ENCODE measurements at regions not wholly inside any gene's neighbourhood (a gene's known extent, or its start where the extent isn't known, plus 50 kb on each side); places are given as distances from the start of the nearest gene placed in this dataset.
A peak's percentile ranks its signal among the peaks of the same experiment; 100 is the strongest.

DNA sequence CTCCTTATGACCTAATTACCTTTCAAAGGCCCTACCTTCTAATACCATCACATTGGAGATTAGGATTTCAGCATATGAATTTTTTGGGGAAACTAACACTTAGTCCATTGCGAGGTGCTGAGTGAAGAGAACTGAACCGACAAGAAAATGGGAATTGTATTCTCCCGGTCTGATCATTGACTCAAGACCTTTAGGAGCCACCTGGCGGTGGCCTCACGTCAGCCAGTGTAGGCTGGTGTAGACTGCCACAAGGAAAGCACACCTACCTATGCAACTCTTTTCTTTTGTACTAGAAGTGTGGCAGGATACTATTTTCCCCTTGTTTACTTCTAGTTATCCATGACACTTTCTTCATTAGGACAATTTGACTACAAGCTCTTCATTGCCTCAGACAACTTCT lies 333.5 kb upstream of the B3GALT2 start (continued):
- TF ChIP-seq, protein P1, sequence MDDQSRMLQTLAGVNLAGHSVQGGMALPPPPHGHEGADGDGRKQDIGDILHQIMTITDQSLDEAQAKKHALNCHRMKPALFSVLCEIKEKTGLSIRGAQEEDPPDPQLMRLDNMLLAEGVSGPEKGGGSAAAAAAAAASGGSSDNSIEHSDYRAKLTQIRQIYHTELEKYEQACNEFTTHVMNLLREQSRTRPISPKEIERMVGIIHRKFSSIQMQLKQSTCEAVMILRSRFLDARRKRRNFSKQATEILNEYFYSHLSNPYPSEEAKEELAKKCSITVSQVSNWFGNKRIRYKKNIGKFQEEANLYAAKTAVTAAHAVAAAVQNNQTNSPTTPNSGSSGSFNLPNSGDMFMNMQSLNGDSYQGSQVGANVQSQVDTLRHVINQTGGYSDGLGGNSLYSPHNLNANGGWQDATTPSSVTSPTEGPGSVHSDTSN (IDR thresholded peaks at IDR 0.05), result no peak
- TF ChIP-seq MAFK (IDR thresholded peaks at IDR 0.05; ENCODE audit: partially characterized antibody), result no peak
- TF ChIP-seq SREBF2 (IDR thresholded peaks at IDR 0.05), result no peak
- no peak for TF ChIP-seq NFE2L2 (conservative IDR thresholded peaks at IDR 0.05; ENCODE audit: low read length)
- TF ChIP-seq, protein P2, sequence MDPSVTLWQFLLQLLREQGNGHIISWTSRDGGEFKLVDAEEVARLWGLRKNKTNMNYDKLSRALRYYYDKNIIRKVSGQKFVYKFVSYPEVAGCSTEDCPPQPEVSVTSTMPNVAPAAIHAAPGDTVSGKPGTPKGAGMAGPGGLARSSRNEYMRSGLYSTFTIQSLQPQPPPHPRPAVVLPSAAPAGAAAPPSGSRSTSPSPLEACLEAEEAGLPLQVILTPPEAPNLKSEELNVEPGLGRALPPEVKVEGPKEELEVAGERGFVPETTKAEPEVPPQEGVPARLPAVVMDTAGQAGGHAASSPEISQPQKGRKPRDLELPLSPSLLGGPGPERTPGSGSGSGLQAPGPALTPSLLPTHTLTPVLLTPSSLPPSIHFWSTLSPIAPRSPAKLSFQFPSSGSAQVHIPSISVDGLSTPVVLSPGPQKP (IDR thresholded peaks at IDR 0.05; ENCODE audit: low read depth, low read length), result no peak
- TF ChIP-seq KDM5A (IDR thresholded peaks at IDR 0.05), result no peak
- no peak for TF ChIP-seq CBX2 (IDR thresholded peaks at IDR 0.05; ENCODE audit: borderline replicate concordance, low read depth)
- no peak for TF ChIP-seq ZSCAN20 (CRISPR knock-in tag; IDR thresholded peaks at IDR 0.05)
- no peak for TF ChIP-seq RNF2 (IDR thresholded peaks at IDR 0.05; ENCODE audit: borderline replicate concordance, low read depth)

DNA sequence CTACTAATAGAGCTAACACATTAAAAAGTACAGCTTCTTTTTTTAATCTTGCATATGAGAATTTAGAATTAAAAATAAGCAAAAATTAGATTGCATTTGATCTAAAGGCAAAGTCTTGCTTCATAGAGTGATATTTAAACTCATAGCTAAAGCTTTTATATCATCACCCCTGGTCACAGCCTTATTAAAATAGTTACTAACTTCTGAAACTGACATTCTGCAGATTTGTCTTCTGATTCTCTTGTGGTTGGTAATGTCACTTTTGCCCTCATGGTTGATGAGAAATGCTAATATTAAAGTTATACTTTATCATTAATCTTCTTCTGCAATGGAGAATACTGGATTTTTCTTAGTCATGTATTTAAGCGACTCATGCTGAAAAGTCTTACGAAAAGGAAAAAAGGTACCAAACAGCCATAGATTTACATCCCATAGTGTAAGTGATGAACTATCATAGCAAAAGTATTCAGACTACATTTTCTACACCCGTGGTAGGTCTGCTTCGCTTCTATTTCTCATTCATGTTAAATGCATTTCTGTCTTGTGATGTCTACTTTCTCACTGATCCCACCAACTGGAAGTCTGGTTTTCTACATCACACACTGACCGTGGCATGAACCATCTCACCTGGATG lies 330.5 kb upstream of the B3GALT2 start:
- WGBS (ENCODE audit: missing lambda C conversion rate), result 70% methylated on average over 5 of the region's 5 CpGs
- FAIRE-seq (no peak), ATAC-seq (no peak), DNase-seq (ENCODE audit: low read depth in 1 of 2, low spot score in 1 of 2) (no peak)
- ChIA-PET CTCF (no interaction called here), POLR2A (no interaction called here)
- Histone ChIP-seq H3K4me2 (no peak overlapping the region), H3K9me3 (no peaks in the 10 kb centered on the region; the same call in 2 of the 3 replicates), H3K4me1 (no peaks in the 10 kb centered on the region), H3K4me3 (no peak overlapping the region), H3K27ac (no peak overlapping the region)
- TF ChIP-seq NFE2L2 (conservative IDR thresholded peaks at IDR 0.05; ENCODE audit: low read length) (no peak), NR3C1 (IDR thresholded peaks at IDR 0.05) (no peak), NPAS2 (CRISPR knock-in tag; IDR thresholded peaks at IDR 0.05; ENCODE audit: borderline replicate concordance) (no peak), FOXS1 (CRISPR knock-in tag; IDR thresholded peaks at IDR 0.05) (no peak), POLR2AphosphoS2 (conservative IDR thresholded peaks at IDR 0.05; ENCODE audit: low read length) (no peak), CBX2 (IDR thresholded peaks at IDR 0.05; ENCODE audit: borderline replicate concordance, low read depth) (no peak), JUNB (IDR thresholded peaks at IDR 0.05) (no peak), CHD2 (IDR thresholded peaks at IDR 0.05; ENCODE audit: low read length, partially characterized antibody) (no peak), JUN (IDR thresholded peaks at IDR 0.05) (no peak), CHD4 (IDR thresholded peaks at IDR 0.05; ENCODE audit: borderline replicate concordance) (no peak), RARB (CRISPR knock-in tag; IDR thresholded peaks at IDR 0.05) (no peak)
- TF ChIP-seq, protein P3, sequence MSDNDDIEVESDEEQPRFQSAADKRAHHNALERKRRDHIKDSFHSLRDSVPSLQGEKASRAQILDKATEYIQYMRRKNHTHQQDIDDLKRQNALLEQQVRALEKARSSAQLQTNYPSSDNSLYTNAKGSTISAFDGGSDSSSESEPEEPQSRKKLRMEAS (IDR thresholded peaks at IDR 0.05), result no peak

DNA sequence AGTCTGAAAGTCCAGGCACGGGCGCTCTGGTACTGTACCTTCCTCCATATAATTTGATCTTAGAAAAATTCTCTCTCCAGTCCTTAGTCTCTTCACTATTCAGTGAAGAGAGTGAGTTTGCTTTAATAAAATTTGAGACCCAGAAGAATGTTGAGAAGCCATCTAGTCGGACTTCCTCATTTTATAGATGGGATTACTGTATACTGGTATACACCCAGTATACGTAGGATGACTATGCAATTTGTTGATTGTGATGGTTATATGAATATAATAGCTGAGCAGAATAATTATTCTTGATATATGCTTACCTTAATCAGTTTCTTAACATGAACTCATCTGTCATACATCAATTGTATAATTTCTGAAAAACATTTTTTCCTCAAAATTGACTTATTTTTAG lies 328.0 kb upstream of the B3GALT2 start:
- TF ChIP-seq NFE2L2 (conservative IDR thresholded peaks at IDR 0.05; ENCODE audit: low read length), result 0 out of 2 replicates have a peak, but pooled peaks have one; percentile 18
- no peak for TF ChIP-seq SMC3 (IDR thresholded peaks at IDR 0.05)
- TF ChIP-seq MAFK (IDR thresholded peaks at IDR 0.05; ENCODE audit: partially characterized antibody), result peak; percentile 52
- Histone ChIP-seq H3K4me2 (no peak overlapping the region), H3K9me3 (no peaks in the 10 kb centered on the region; the same call in 2 of the 3 replicates), H3K27ac (no peak overlapping the region), H3K4me1 (no peaks in the 10 kb centered on the region), H3K4me3 (no peak overlapping the region)
- WGBS (ENCODE audit: missing lambda C conversion rate), result 83% methylated on average over 4 of the region's 4 CpGs
- ATAC-seq, result no peak
- ChIA-PET CTCF (no interaction called here), POLR2A (no interaction called here)
- DNase-seq (ENCODE audit: low read depth in 1 of 2, low spot score in 1 of 2), result no peak
- no peak for FAIRE-seq

DNA sequence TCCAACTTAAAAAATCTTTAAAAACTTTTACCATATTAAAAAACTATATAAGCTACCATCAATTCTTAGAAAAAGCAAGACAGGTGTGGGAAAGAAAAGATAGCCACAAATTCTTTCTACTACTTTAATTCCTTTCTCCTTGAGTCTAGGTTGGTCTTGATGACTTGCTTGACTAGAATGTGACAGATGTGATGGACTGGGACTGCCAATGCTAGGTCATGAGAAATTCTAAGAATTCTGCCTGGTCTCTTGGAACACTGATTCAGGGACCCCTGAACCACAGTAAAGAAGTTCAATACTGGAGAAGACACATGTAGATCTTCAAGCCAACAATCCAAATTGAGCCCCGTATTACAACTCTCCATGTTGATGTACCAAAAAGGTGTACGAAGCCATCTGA lies 326.6 kb upstream of the B3GALT2 start:
- H3K27ac ChIP-seq, result no peak overlapping the region
- H3K9me3 ChIP-seq, result no peaks in the 10 kb centered on the region; the same call in 2 of the 3 replicates
- POLR2A ChIA-PET, result no interaction called here
- ATAC-seq (no peak), DNase-seq (ENCODE audit: low read depth in 1 of 2, low spot score in 1 of 2) (no peak), FAIRE-seq (no peak)
- whole genome bisulfite sequencing (ENCODE audit: missing lambda C conversion rate), result 93% methylated on average over 2 of the region's 2 CpGs
- no peak overlapping the region for H3K4me3 ChIP-seq
- CTCF ChIA-PET, result no interaction called here
- no peak overlapping the region for H3K4me2 ChIP-seq
- TF ChIP-seq, protein P4, sequence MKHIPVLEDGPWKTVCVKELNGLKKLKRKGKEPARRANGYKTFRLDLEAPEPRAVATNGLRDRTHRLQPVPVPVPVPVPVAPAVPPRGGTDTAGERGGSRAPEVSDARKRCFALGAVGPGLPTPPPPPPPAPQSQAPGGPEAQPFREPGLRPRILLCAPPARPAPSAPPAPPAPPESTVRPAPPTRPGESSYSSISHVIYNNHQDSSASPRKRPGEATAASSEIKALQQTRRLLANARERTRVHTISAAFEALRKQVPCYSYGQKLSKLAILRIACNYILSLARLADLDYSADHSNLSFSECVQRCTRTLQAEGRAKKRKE (CRISPR knock-in tag; IDR thresholded peaks at IDR 0.05; ENCODE audit: low read depth), result no peak
- TF ChIP-seq, protein P5, sequence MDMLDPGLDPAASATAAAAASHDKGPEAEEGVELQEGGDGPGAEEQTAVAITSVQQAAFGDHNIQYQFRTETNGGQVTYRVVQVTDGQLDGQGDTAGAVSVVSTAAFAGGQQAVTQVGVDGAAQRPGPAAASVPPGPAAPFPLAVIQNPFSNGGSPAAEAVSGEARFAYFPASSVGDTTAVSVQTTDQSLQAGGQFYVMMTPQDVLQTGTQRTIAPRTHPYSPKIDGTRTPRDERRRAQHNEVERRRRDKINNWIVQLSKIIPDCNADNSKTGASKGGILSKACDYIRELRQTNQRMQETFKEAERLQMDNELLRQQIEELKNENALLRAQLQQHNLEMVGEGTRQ (IDR thresholded peaks at IDR 0.05), result no peak
- TF ChIP-seq SREBF2 (IDR thresholded peaks at IDR 0.05) (no peak), ESRRA (IDR thresholded peaks at IDR 0.05; ENCODE audit: borderline replicate concordance, low read length) (no peak), NR3C1 (IDR thresholded peaks at IDR 0.05) (no peak), HOXB13 (CRISPR knock-in tag; IDR thresholded peaks at IDR 0.05; ENCODE audit: low read depth) (no peak), MYC (IDR thresholded peaks at IDR 0.05; ENCODE audit: borderline replicate concordance, low read length) (no peak)
- TF ChIP-seq, protein P6, sequence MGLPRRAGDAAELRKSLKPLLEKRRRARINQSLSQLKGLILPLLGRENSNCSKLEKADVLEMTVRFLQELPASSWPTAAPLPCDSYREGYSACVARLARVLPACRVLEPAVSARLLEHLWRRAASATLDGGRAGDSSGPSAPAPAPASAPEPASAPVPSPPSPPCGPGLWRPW (IDR thresholded peaks at IDR 0.05), result no peak
- H3K4me1 ChIP-seq, result no peaks in the 10 kb centered on the region

All from A549 (cell line).